Middle frontal gyrus (tissue), 1 donor: ENCODE measurements at regions not wholly inside any gene's neighbourhood (a gene's known extent, or its start where the extent isn't known, plus 50 kb on each side); places are given as distances from the start of the nearest gene placed in this dataset.
"Not testable (repeated sequence)": the region's sequence is repeated elsewhere in the genome, so short reads cannot be mapped to it uniquely, and the experiment has no call there.

Experiments used
- DNase-seq: peaks from one replicate; pipeline ENCODE4 v3.0.0-alpha.2; 2015; ENCODE audit warnings: low spot score; ENCODE audit errors: extremely low spot score

GRCh38 chr3:174336784-174337183 is 522.4 kb upstream of the NAALADL2 start:
- DNase-seq: no peak

GRCh38 chr3:174337227-174337626 is 521.9 kb upstream of the NAALADL2 start:
- DNase-seq: no peak

DNA sequence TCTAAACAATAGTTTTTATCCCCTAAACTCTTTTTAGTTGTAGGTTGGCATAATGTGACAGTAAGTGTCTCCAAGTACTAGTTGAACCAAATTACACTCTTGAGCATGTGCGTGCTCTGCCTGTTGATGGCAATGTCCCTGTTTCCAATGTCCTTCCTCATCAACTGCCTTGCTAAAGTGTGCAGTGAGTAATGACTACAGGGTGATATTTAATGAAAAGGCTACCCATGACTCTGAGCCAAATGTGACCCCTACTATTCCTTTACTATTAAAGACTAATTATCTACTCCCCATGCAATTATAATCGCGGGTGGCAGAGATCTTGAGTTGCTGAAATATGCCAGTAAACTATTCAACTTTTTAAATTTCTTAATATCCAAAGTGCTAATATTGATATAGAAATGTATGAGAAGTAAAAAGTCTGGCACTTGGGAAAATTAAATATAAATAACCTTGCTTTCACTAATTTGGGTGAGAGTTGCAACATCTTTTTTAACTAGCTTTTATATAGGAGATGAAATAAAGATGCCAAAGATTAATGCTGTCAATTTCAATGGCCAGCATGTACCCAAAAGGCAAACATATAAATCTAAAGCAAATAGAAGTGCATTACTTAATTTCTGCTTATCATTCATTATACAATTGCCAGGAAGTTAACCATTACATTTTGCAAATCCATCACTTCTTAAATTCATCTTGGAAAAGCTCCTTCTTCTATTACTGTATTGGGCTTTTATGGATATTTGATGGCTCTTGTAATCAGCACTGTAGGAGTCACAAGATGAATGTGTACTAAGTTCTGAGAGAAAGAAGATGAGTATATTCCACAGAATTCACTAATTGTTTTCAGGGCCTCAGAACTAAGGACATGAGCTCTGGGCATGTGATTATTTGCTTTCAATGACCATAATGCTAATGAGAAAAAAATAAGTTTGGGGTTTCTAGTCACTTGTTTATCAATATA is 518.2 kb upstream of the NAALADL2 start:
- DNase-seq: no peak

- no peak for DNase-seq
These were observed 517.0 kb upstream of the NAALADL2 start for GRCh38 chr3:174342171-174342570.

DNA sequence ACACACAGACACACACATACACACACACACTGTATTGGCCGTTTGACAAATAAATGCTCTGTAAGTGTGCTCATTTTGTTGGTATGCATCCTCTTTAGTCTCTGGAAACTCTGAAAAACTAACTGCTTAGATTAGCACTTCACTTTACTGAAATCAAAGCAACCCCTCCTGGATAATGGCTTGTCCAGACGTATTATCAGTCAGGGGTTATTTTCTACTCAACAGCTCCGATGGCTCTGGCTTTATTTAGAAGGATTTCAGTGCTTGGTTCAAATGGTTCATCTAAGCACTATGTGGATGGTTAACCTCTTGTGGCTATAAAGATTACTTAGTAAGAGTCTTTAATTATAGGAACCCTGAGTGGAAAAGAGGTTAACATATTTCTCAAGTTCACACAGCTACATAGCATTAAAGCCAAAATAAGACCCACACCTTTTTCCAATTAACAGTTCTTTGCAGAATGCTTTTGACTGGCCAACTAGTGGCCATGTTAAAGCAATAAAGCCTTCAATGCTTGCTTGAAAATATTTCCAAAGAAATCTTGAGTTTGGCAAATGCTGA is 516.1 kb upstream of the NAALADL2 start:
- DNase-seq: no peak

- DNase-seq: no peak
These were observed 513.0 kb upstream of the NAALADL2 start for GRCh38 chr3:174346141-174346540.

- no peak for DNase-seq
These were observed 512.6 kb upstream of the NAALADL2 start for GRCh38 chr3:174346571-174346970.

GRCh38 chr3:174347474-174348138 is 511.5 kb upstream of the NAALADL2 start:
- no peak for DNase-seq

DNA sequence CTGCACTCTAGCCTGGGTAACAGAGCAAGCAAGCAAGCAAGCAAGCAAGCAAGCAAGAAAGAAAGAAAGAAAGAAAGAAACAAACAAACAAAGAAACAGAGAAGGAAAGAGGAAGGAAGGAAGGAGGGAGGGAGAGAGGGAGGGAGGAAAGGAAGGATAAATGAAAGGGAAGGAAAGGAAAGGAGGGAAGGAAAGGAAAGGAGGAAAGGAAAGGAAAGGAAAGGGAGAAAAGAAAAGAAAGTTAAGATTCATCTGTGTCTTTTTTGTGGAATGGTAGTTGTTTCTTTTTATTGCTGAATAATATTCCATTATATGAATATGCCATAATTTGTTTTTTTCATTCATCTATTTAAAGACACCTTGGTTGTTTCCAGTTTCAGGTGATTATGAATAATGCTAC is 506.9 kb upstream of the NAALADL2 start:
- no peak for DNase-seq

DNA sequence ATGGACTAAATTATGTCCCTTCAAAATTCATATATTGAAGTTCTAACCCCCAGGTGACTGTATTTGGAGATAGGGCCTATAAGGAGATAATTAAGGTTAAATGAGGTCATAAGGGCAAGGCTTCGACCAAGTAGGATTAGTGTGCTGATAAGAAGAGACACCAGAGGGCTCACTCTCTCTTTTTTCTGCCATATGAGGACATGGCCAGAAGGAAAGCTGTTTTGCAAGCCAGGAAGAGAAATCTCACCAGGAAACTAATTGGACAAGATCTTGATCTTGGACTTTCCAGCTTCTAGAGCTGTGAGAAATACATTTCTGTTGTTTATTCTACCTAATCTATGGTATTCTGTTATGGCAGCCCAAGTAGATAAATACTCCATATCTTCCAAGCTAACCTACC is 503.6 kb upstream of the NAALADL2 start:
- no peak for DNase-seq

DNA sequence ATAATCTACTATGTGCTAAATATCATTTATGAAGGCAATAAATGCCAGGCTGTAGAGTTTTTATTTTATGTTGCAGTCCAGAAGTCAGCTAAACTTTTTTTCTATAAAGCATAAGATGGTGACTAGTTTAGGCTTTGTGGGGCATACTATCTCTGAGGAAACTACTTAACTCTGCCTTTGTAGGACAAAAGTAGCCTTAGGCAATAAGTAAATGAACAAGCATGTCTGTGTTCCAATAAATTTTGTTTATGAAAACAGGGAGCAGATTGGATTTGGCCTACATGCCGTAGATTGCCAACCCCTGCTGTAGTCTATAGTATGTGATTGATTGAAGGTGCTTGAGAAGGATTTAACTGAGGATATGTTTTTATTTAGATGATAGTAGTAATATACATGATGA is 502.5 kb upstream of the NAALADL2 start:
- no peak for DNase-seq

DNA sequence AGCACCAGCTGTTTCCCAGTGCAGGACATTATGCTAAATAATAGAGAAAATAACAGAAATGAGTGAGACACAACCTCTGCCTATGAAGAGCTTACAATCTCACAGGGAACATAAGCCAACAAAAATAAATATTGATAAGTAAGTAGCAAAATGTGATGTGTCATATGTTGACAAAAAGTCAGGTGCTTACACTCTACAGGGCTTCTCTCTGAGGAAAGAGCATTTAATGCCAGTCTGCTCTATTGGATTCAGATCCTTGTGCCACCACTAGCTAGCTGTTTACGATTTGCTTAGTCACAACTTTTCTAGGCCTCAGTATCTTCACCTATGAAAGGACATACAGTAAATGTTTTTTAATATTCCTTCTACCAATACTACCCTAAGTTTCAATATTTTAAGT is 500.9 kb upstream of the NAALADL2 start:
- no peak for DNase-seq

GRCh38 chr3:174362556-174362955 is 496.6 kb upstream of the NAALADL2 start:
- no peak for DNase-seq

DNA sequence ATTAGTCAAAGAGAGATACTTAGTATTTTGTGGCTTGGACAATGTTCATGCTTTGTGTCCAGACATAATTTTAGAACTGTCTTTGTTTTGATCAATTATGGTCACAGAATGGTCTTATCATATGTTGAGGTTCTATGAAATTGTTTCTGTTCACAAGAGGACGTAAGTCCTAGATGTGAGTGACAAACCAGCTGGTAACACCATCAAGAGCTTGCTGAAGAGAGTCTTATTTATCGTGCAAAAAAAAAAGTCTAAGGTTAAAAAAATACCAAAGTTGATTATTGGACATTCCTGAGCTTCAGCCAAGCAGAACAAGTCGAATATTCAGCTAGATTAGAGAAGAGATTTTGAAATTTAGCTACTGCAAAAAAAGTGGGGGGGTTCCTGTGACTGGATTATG is 495.9 kb upstream of the NAALADL2 start:
- DNase-seq: no peak

- no peak for DNase-seq
These were observed 493.3 kb upstream of the NAALADL2 start for GRCh38 chr3:174365796-174366195.

DNA sequence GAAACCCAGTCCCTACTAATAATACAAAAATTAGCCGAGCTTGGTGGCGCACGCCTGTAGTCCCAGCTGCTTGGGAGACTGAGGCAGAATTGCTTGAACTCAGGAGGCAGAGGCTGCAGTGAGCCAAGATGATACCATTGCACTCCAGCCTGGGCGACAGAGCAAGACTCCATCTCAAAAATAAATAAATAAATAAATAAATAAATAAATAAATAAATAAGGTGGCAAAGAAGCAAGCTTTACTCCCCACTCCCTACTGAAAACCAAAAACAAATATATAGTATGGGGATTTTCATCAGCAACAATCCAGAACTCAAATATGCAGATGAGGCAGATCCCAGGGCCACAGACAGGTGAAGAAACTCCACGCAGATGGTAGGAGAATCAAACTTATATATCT is 492.2 kb upstream of the NAALADL2 start:
- not testable (repeated sequence) for DNase-seq

DNA sequence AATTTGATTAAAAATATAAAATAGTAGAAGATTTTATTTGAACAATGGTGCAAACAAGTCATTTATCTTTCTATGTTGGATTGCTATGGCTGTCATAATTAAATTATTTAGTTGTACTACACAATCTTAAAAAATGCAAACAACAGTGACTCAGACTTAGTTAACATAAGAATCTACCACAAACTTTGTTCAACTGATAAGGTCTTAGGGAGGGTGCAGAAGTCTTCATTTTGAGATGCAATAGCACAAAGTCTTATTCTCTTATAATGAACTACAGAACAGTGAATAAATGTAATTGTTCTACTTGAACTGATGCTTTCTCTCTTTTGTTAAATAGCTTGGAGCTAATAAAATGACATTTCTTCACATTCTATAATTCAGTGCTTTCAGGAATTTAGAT is 482.8 kb upstream of the NAALADL2 start:
- DNase-seq: no peak

DNA sequence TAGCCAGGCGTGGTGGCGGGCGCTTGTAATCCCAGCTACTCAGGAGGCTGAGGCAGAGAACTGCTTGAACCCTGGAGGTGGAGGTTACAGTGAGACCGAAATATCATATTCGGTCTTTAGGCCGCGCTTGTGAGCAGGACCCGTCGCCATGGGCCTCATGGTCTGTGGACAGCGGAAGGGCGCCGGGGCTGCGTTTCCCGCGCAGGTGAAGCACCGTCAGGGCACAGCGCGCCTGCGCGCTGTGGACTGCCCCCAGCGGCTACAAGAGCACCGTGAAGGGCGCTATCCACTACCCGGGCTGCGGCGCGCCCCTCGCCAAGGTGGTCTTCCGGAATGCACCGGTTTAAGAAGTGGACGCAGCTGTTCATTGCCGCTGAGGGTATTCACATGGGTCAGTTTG is 482.0 kb upstream of the NAALADL2 start:
- no peak for DNase-seq

DNA sequence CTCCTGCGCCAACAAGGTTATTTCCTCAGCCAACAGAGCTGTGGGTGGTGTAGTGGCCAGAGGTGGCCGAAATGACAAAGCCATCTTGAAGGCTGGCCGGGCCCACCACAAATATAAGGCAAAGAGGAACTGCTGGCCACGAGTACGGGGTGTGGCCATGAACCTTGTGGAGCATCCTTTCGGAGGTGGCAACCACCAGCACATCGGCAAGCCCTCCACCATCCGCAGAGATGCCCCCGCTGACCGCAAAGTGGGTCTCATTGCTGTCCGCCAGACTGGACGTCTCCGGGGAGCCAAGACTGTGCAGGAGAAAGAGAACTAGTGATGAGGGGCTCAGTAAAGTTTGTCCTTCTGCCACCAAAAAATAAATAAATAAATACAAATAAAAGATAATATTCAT is 481.4 kb upstream of the NAALADL2 start:
- DNase-seq: no peak

DNA sequence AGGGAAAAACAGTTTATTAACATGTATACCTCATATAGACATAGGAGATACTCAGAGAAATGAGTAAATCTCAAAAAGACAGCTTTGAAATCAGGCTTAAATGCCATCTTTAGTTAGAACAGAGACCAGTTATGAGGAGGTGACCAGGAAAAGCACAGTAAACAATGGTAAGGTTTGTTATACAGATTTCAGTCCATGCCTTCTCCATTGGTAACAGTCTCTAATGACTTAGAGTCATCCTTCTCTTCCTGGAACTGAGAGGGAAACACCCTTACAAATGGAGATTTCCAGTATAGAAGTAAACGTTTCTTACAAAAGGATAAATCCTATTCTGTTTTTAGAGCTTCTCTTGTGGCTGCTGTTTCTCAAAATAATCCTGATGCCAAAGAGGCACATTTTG is 476.3 kb upstream of the NAALADL2 start:
- DNase-seq: no peak

DNA sequence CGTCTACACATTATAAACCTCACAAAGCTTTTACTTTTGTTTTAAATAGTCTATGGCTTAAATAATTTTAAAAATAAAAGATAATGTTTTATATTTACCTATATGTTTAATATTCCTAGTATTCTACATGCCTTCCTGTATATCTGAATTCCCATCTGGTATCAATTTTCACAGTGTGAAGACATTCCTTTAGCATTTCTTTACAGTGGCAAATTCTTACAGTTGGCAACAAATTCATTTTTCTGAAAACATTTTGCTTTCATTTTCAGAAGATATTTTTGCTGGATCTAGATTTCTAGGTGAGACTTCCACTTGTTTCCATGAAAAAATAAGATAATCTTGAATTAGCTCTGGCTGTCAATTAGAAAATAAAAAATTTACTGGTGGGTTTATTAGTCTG is 471.4 kb upstream of the NAALADL2 start:
- DNase-seq: no peak

DNA sequence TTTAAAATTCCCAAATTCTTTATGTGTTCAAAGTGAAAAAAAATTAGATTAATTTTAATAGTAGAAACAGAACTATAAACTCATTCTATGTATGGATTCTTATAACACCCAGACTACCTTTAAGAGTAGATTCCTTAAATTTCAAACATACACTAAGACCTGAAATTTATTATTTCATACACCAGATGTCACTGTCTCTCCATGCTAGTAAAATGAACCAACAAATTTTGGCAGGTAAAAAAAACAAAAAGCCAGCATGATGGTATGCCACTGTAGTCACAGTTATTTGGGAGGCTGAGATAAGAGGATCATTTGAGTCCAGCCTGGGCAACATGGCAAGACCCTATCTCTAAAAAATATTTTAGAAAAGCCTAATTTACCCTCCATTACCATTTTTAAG is 461.3 kb upstream of the NAALADL2 start:
- DNase-seq: no peak
